HTR-8/SVneo (cell line): ENCODE measurements at regions not wholly inside any gene's neighbourhood (a gene's known extent, or its start where the extent isn't known, plus 50 kb on each side); places are given as distances from the start of the nearest gene placed in this dataset.
"Not testable (repeated sequence)": the region's sequence is repeated elsewhere in the genome, so short reads cannot be mapped to it uniquely, and the experiment has no call there.

Experiments
- DNase-seq: peaks from one replicate; pipeline ENCODE4 v3.0.0; 2011; ENCODE audit warnings: low spot score, mixed read lengths; ENCODE audit not compliant: insufficient read length
- FAIRE-seq: peaks from 2 replicates; lab custom pipeline; 2011; peaks lifted over from hg19 to GRCh38; lab: Jason Lieb, UNC

- DNase-seq (no peak), FAIRE-seq (no peak)
These were observed 760.8 kb upstream of the ARPP21 start for GRCh38 chr3:34878488-34878887.

DNA sequence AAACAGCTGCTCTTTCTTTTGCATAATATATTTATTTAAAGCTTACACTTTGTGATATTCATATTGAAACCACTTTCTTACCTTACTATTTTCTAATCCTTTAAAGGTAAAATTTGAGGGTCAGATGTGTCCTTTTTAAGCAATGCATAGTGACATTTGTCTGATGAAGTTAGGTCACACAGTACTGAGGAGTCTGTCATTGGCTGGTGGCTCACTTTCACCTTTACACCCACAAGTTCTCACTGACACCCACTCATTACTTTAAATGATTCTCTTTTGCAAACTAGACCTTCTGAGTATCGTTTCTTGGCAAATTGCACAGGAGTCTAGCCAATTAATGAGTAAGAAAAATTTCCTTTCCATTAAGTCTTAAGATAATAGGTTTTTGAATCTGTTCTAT, 758.3 kb upstream of the ARPP21 start:
- FAIRE-seq, result no peak
- no peak for DNase-seq

DNA sequence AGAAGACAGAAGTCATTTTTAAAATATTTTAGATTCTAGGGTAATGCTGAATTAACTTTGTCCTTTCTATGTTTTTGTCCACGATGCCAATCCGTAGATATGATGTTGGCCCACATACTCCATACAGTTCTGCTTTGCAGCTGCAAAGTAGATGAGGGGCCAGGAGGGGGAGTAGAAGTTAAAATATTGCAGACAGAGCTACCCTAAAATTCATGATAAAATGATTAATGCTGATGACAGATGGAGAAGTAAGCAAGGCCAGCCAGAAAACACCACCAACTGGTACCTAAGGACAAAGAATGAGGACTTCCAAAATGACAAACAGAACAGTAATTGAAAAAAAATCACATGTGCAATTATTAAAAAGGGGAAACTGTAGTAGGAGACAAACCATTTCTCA, 756.6 kb upstream of the ARPP21 start:
- no peak for FAIRE-seq

GRCh38 chr3:34884007-34884406, 755.3 kb upstream of the ARPP21 start:
- no peak for DNase-seq
- no peak for FAIRE-seq

More for the DNA sequence above, 756.6 kb upstream of the ARPP21 start:
- no peak for DNase-seq

DNA sequence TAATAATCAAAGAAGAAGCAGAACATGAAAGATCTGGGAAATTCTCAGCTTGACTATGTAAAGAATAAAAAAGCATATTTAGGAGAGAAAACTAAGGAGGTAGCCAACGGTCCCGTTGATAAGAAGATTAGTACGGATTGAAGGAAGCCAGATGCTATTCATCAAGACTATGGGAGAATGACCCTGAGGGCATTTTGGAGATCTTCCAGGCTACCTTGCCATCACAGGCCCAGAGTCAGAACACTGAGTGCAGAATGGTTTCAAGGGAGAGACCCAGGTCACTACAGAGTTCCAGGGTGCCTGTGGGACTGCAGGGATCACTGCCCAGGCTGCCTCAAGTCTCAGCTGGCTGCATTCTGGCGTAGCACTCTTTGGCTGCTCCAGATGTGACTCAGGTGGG, 752.9 kb upstream of the ARPP21 start:
- no peak for FAIRE-seq
- DNase-seq, result no peak

- FAIRE-seq (no peak), DNase-seq (no peak)
These were observed 749.7 kb upstream of the ARPP21 start for GRCh38 chr3:34889641-34890040.

- DNase-seq (no peak), FAIRE-seq (no peak)
These were observed 749.1 kb upstream of the ARPP21 start for GRCh38 chr3:34890247-34890646.

GRCh38 chr3:34891941-34892340, 747.4 kb upstream of the ARPP21 start:
- FAIRE-seq, result no peak

GRCh38 chr3:34895841-34896240, 743.5 kb upstream of the ARPP21 start:
- no peak for FAIRE-seq
- no peak for DNase-seq

More at GRCh38 chr3:34891941-34892340, 747.4 kb upstream of the ARPP21 start:
- DNase-seq, result no peak

DNA sequence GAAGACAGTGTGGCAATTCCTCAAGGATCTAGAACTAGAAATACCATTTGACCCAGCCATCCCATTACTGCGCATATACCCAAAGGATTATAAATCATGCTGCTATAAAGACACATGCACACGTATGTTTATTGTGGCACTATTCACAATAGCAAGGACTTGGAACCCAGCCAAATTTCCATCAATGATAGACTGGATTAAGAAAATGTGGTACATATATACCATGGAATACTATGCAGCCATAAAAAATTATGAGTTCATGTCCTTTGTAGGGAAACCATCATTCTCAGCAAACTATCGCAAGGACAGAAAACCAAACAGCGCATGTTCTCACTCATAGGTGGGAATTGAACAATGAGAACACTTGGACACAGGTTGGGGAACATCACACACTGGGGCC, 729.6 kb upstream of the ARPP21 start:
- FAIRE-seq, DNase-seq: not testable (repeated sequence)

DNA sequence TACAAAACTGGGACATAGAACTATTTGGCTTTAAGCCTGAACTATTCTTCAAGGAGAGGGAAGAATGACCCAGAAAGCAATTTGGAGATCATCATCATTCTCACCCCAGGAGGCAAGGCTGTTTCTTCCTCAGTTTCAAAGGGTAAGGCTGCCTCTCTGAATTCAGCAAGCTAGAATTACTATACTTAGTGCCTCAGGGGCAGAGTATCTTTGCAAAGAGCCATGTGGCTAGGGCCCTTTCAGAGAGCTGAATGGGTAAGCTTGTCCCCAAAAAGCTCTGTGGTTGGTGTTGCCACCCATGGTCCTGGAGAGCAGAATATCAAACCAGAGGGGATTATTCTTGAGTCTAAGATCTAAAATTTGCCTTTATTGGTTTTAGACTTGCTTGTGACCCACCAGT, 720.3 kb upstream of the ARPP21 start:
- FAIRE-seq (no peak), DNase-seq (no peak)

DNA sequence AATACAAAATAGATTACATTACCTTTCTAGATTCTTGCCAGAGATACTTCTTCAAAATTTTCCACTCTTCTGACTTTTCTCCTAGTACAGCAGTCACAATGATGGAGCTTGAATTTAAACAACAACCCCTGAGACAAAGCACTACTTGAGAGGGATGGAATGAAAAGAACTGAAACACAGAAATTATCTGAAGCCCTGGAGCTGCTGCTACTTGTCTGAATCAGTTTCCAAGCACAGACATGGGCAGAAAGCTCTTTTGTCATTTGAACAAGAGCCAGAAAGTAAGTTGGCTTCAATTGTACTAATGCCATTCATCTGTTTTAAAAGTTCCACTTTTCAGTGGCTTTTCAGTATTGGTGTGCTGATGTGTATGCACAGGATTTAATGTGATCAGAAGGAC, 718.5 kb upstream of the ARPP21 start:
- no peak for DNase-seq
- no peak for FAIRE-seq

DNA sequence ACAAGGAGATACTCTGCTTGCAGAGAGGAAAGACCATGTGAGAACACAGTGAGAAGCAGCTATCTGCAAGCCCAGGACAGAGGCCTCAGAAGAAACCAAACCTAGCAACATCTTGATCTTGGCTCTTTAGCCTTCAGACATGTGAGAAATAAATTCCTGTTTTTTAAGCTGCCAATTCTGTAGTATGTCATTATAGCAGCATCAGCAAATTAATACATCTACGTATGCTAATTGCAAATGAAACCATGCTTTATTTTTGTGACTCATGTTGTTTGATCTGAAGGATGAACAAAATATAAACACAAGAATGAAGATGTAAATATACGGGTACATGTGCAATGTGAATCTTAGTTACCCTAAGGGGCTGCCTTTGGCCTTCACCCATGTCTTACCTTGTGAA, 714.4 kb upstream of the ARPP21 start:
- FAIRE-seq (no peak), DNase-seq (no peak)

DNA sequence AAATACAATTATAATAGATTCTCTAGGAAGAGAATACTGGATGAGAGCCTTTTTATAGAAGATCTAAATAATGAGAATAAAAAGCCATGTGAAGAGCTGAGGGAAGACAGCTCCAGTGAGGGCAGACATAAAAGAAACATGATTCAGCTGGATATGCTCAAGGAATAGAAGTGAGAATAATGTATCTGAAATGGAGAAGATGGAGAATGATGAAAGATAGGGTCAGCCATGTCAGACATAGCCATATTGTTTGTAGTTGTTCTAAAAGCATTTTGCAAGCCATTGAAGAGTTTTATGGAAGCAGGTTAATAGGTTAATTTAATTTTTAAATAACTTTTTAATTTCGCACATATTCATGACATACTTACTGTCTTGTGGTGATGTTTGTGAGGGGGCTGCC, 713.5 kb upstream of the ARPP21 start:
- no peak for DNase-seq

GRCh38 chr3:34929036-34929435, 710.3 kb upstream of the ARPP21 start:
- FAIRE-seq (no peak), DNase-seq (no peak)

More for the DNA sequence above, 713.5 kb upstream of the ARPP21 start:
- FAIRE-seq, result no peak

DNA sequence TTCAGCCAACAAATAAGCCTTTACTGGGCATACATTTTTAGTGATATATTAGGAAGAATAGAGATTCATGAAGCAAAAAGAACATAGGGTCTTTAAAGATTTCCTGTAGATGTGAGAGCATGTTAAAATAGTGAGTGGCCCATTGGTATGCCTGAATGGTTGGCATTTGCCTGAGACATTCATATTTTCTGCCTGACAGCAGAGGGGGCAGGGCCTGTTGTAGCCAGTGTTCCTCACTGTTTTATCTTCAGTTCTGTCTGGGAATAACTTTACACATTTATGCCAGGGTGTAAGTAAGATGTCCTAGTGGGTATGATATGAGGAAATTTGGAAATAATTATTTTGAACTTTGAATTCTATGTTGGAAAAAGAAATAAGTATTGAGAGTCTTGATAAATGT, 704.7 kb upstream of the ARPP21 start:
- DNase-seq, result no peak
- no peak for FAIRE-seq

DNA sequence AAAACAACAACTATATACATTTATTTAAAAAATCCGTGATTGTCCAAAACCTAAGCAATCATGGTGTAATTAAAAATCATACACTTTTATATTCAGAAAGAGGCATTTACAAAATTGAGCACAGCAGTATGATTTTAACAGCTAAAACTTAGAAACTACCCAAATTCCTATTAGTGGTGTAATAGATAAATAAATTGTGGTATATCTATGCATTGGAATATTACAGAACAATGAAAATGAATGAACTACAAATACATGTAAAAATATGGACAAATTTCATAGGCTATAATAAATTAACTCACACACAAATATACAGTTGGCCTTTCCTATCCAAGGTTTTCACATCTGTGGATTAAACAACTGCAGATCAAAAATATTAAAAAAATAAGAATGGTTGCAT, 700.5 kb upstream of the ARPP21 start:
- no peak for DNase-seq
- no peak for FAIRE-seq

DNA sequence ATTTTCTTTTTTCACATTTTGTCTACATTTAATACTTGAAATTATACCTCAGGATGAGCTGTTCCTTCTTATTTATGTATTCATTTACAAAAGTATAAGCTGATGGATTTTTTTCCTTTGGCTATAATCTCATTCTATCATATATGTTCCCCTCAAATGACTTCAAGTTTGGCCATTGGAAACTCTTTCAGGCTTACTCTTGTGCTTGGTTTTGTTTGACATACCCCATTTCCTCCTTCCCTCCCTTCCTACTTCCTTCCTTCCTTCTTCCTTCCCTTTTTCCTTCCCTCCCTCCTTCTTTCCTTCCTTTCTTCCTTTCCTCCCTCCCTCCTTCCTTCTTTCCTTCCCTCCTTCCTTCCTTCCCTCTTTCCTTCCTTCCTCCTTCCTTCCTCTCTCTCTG, 697.1 kb upstream of the ARPP21 start:
- DNase-seq (no peak), FAIRE-seq (no peak)

DNA sequence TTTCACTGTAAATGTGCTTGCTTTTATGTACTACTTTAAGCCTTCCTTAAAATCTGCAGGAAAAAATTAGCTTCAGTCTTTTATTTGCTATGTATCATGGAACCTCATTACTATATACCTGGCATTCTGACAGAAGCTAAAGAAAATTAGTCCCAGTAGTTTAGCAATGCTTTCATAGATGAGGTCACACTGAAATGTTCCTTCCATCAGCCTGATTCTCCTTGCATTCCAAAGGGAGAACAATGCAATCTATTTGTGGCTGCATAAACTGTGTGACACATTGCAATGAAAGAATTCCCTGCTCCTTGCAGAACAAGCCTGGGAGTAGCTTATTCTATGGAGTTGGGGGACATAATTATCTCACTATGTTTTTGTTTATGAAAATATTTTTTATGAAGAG, 691.5 kb upstream of the ARPP21 start:
- DNase-seq (no peak), FAIRE-seq (no peak)

- FAIRE-seq, result no peak
- DNase-seq, result no peak
These were observed 690.8 kb upstream of the ARPP21 start for GRCh38 chr3:34948517-34948916.

DNA sequence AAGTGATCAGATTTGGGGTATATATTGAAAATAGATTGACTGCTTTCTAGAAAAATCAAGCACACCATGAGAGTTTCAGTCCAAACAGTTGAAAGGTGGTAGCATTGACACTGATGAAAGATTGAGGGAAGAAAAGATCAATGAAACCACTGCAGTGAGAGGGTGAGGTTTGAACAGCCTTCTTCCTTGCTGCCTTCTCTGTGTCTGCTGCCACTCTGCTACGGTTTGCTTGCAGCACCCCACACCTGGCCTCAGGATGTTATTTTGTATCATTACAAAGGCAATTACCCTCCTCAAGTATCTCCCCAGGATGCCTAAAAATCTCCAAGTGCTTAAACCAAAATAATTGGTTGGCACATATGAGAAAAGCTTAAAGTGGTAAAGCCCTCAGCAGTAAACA, 683.6 kb upstream of the ARPP21 start:
- FAIRE-seq, result no peak

GRCh38 chr3:34956511-34956910, 682.8 kb upstream of the ARPP21 start:
- FAIRE-seq (no peak), DNase-seq (no peak)

More for the DNA sequence above, 683.6 kb upstream of the ARPP21 start:
- no peak for DNase-seq

DNA sequence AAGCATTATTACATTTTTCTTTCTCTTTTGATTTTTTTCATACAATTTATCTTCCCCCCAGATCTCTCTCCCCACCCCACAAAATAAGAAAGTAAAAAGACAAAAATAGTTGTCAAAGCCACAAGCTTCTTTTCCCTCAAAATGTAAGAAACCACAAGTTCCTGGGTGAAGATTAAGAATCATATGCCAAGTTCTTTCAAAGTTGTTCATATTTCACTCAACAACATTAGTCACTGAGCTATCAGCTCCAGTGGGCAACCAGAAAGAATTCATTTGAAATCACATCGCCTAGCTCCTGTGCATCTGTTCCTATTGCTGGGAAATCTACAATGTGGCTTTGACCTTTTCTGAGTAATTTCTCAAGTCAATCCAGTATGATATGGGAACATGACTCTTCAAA, 681.6 kb upstream of the ARPP21 start:
- no peak for DNase-seq

More for the DNA sequence above, 681.6 kb upstream of the ARPP21 start:
- no peak for FAIRE-seq
